HEK293 (cell line): ENCODE measurements at regions not wholly inside any gene's neighbourhood (a gene's known extent, or its start where the extent isn't known, plus 50 kb on each side); places are given as distances from the start of the nearest gene placed in this dataset.

Experiments used
- CTCF ChIA-PET: fragments of 350-600 bp; formaldehyde crosslinking; extraction: SDS; loops from one replicate; lab custom pipeline; 2021; ENCODE audit warnings: antibody characterized with exemption; lab: Yijun Ruan, JAX
- POLR2A ChIA-PET: fragments of 300-600 bp; formaldehyde crosslinking; extraction: SDS; loops from one replicate; lab custom pipeline; 2020; ENCODE audit warnings: antibody characterized with exemption, inconsistent platforms; lab: Yijun Ruan, JAX
- H3K27ac ChIP-seq: fragments of 200-500 bp; sonication (Bioruptor generic); 2 replicates; pipeline ENCODE4 v1.5.1; 2014; ENCODE audit warnings: low read depth, low read length, control low read depth, inconsistent platforms; ENCODE audit errors: extremely low read depth
- H3K36me3 ChIP-seq, 2 experiments: fragments of 200-500 bp in 1 of 2; sonication (Bioruptor generic) in 1 of 2; 1 replicate in 1 of 2; 2 replicates in 1 of 2; pipeline ENCODE4 v1.5.1; 2014 to 2017; ENCODE audit warnings: inconsistent platforms in 2 of 2, low read length in 2 of 2; ENCODE audit not compliant: control insufficient read depth in 2 of 2, insufficient read depth in 1 of 2
- H3K4me1 ChIP-seq: fragments of 200-500 bp; sonication (Bioruptor generic); 2 replicates; pipeline ENCODE4 v1.5.1; 2014; ENCODE audit warnings: mild to moderate bottlenecking, low read length, inconsistent platforms; ENCODE audit not compliant: control insufficient read depth, insufficient read depth
- H3K4me3 ChIP-seq: 2 replicates; pipeline ENCODE4 v1.5.1; 2011; ENCODE audit warnings: low read depth, mild to moderate bottlenecking, control low read depth, low read length, moderate library complexity
- H3K9me3 ChIP-seq: fragments of 200-500 bp; sonication (Bioruptor generic); 2 replicates; pipeline ENCODE4 v1.5.1; 2014; ENCODE audit warnings: low read depth, low read length, inconsistent platforms; ENCODE audit not compliant: control insufficient read depth, insufficient read depth
- ATF2 ChIP-seq: fragments of 450-650 bp; formaldehyde crosslinking; IDR thresholded peaks from 2 replicates; pipeline ENCODE4 v1.5.1; 2016; ENCODE audit warnings: missing biosample characterization, missing genetic modification characterization, low read depth
- GLIS2 ChIP-seq: fragments of 450-650 bp; formaldehyde crosslinking; IDR thresholded peaks from 2 replicates; pipeline ENCODE4 v1.5.1; 2016; ENCODE audit warnings: missing biosample characterization, missing genetic modification characterization
- IKZF3 ChIP-seq: fragments of 450-650 bp; IDR thresholded peaks from 2 replicates; pipeline ENCODE4 v1.5.0; 2018; ENCODE audit warnings: missing biosample characterization, mild to moderate bottlenecking, missing genetic modification characterization, moderate library complexity
- KLF16 ChIP-seq: fragments of 450-650 bp; formaldehyde crosslinking; IDR thresholded peaks from 2 replicates; pipeline ENCODE4 v1.5.1; 2017; ENCODE audit warnings: missing biosample characterization, missing genetic modification characterization
- PRDM1 ChIP-seq: fragments of 450-650 bp; formaldehyde crosslinking; IDR thresholded peaks from 2 replicates; pipeline ENCODE4; 2016; ENCODE audit warnings: missing biosample characterization, missing genetic modification characterization
- PRDM10 ChIP-seq: fragments of 450-650 bp; formaldehyde crosslinking; IDR thresholded peaks from 2 replicates; pipeline ENCODE4 v1.5.1; 2016; ENCODE audit warnings: missing biosample characterization, missing genetic modification characterization
- SCRT2 ChIP-seq: fragments of 450-650 bp; formaldehyde crosslinking; IDR thresholded peaks from 2 replicates; pipeline ENCODE4 v1.5.1; 2016; ENCODE audit warnings: missing biosample characterization, missing genetic modification characterization
- ZBTB48 ChIP-seq: fragments of 450-650 bp; formaldehyde crosslinking; IDR thresholded peaks from 2 replicates; pipeline ENCODE4 v1.5.1; 2016; ENCODE audit warnings: missing biosample characterization, missing genetic modification characterization
- ZIC2 ChIP-seq: fragments of 450-650 bp; formaldehyde crosslinking; IDR thresholded peaks from 2 replicates; pipeline ENCODE4 v1.5.1; 2016; ENCODE audit warnings: missing biosample characterization, missing genetic modification characterization
- ZNF169 ChIP-seq: fragments of 450-650 bp; formaldehyde crosslinking; IDR thresholded peaks from 2 replicates; pipeline ENCODE4 v1.5.1; 2016; ENCODE audit warnings: missing biosample characterization, missing genetic modification characterization
- ZNF341 ChIP-seq: fragments of 450-650 bp; formaldehyde crosslinking; IDR thresholded peaks from 2 replicates; pipeline ENCODE4; 2016; ENCODE audit warnings: low read depth, missing biosample characterization, missing genetic modification characterization
- ZNF362 ChIP-seq: fragments of 450-650 bp; formaldehyde crosslinking; IDR thresholded peaks from 2 replicates; pipeline ENCODE4 v1.5.1; 2016; ENCODE audit warnings: missing biosample characterization, missing genetic modification characterization
- ZNF473 ChIP-seq: fragments of 450-650 bp; formaldehyde crosslinking; IDR thresholded peaks from 2 replicates; pipeline ENCODE4 v1.5.1; 2017; ENCODE audit warnings: missing biosample characterization, missing genetic modification characterization
- ZNF513 ChIP-seq: fragments of 450-650 bp; IDR thresholded peaks from 2 replicates; pipeline ENCODE4 v1.5.1; 2018; ENCODE audit warnings: missing biosample characterization, missing genetic modification characterization
- ZNF623 ChIP-seq: fragments of 450-650 bp; formaldehyde crosslinking; IDR thresholded peaks from 2 replicates; pipeline ENCODE4 v1.5.1; 2016; ENCODE audit warnings: missing biosample characterization, missing genetic modification characterization
- ZNF629 ChIP-seq: fragments of 450-650 bp; formaldehyde crosslinking; IDR thresholded peaks from 2 replicates; pipeline ENCODE4 v1.5.1; 2017; ENCODE audit warnings: missing biosample characterization, missing genetic modification characterization
- ZNF654 ChIP-seq: fragments of 450-650 bp; formaldehyde crosslinking; IDR thresholded peaks from 2 replicates; pipeline ENCODE4 v1.5.1; 2016; ENCODE audit warnings: low read depth, missing biosample characterization, missing genetic modification characterization
- ZNF791 ChIP-seq: fragments of 450-650 bp; formaldehyde crosslinking; IDR thresholded peaks from 2 replicates; pipeline ENCODE4 v1.5.1; 2016; ENCODE audit warnings: missing biosample characterization, missing genetic modification characterization

GRCh38 chr10:128642502-128642901 lies 516.3 kb upstream of the MKI67 start (continued):
- TF ChIP-seq ZNF362 (tag by site-specific recombination) (peak; percentile 72; the same call in 1 of the 2 replicates), ZNF473 (tag by site-specific recombination) (no peak), ATF2 (tag by site-specific recombination) (peak; percentile 89), PRDM1 (tag by site-specific recombination) (no peak), ZNF629 (tag by site-specific recombination) (peak; percentile 66), PRDM10 (tag by site-specific recombination) (peak; percentile 68; the same call in 1 of the 2 replicates), ZNF791 (tag by site-specific recombination) (no peak), ZNF623 (tag by site-specific recombination) (0 out of 2 replicates have a peak, but pooled peaks have one; percentile 16), ZNF654 (tag by site-specific recombination) (no peak), ZNF169 (tag by site-specific recombination) (no peak)

- no peaks in the 10 kb centered on the region for H3K4me1 ChIP-seq
- H3K27ac ChIP-seq = no peak overlapping the region
- H3K9me3 ChIP-seq = no peaks in the 10 kb centered on the region
- H3K36me3 ChIP-seq = no peaks in the 10 kb centered on the region
- H3K4me3 ChIP-seq = no peak overlapping the region
- ChIA-PET POLR2A (no interaction called here), CTCF (interaction anchor here (2.0 kb wide), 1 partner anchor 9 kb away, joined by 8 read pairs; no protein-coding TSS in a partner anchor)
- TF ChIP-seq ZBTB48 (tag by site-specific recombination) = no peak
- no peak for TF ChIP-seq ZNF513 (tag by site-specific recombination)
- peak; percentile 77 for TF ChIP-seq SCRT2 (tag by site-specific recombination)
- TF ChIP-seq ZIC2 = no peak
Measured at GRCh38 chr10:128643658-128644057, 517.4 kb upstream of the MKI67 start.

- POLR2A ChIA-PET = no interaction called here
- no peaks in the 10 kb centered on the region for H3K4me1 ChIP-seq
- H3K4me3 ChIP-seq = no peak overlapping the region
- no peaks in the 10 kb centered on the region for H3K9me3 ChIP-seq
- H3K36me3 ChIP-seq = no peaks in the 10 kb centered on the region
- TF ChIP-seq GLIS2 (tag by site-specific recombination) (no peak), KLF16 (tag by site-specific recombination) (no peak), IKZF3 (tag by site-specific recombination) (no peak), ZNF341 (no peak)
- CTCF ChIA-PET = no interaction called here
- H3K27ac ChIP-seq = no peak overlapping the region
Measured at GRCh38 chr10:128645486-128645885, 519.3 kb upstream of the MKI67 start.
